ENCODE measurements at regions not wholly inside any gene's neighbourhood (a gene's known extent, or its start where the extent isn't known, plus 50 kb on each side); places are given as distances from the start of the nearest gene placed in this dataset.

DNA sequence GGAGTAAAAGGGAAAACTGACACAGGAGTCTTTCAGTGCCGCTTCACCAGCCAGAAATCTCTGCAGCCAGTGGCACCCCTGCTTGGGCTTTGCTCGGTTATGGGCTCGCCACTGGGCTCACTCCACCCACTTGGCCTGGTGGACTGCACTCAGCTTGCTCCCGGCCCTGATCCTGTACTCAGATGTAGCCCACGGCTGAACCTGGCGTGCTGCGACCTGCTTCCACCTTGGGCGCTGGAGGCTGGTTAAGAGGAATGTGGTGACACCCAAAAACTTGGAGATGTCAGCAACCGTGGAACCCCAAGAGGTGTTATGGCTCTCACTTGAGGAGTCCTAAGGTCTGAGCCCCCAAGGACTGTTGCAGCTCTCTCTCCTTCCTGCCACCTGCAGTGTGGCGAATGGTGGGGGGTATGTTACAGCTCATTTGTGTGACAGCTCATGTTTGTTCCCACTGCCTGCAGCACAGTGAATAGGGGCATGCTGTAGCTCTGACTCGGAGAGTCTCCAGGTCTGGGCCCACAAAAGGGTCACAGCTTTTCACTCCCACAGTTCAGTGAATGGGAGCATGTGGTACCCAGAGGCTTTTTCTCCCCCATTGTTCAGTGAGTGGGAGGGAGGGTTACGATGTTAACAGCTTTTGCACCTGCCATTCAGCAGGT lies 1124.5 kb upstream of the ATXN8OS start:
- Histone ChIP-seq H3K4me3 (ENCODE audit: low read depth, low read length) (no peak overlapping the region), H3K27me3 (ENCODE audit: control insufficient read depth, insufficient read depth, low read length) (no peaks in the 10 kb centered on the region), H3K36me3 (ENCODE audit: control insufficient read depth, insufficient read depth, low read length) (no peaks in the 10 kb centered on the region)
- TF ChIP-seq, protein P1, sequence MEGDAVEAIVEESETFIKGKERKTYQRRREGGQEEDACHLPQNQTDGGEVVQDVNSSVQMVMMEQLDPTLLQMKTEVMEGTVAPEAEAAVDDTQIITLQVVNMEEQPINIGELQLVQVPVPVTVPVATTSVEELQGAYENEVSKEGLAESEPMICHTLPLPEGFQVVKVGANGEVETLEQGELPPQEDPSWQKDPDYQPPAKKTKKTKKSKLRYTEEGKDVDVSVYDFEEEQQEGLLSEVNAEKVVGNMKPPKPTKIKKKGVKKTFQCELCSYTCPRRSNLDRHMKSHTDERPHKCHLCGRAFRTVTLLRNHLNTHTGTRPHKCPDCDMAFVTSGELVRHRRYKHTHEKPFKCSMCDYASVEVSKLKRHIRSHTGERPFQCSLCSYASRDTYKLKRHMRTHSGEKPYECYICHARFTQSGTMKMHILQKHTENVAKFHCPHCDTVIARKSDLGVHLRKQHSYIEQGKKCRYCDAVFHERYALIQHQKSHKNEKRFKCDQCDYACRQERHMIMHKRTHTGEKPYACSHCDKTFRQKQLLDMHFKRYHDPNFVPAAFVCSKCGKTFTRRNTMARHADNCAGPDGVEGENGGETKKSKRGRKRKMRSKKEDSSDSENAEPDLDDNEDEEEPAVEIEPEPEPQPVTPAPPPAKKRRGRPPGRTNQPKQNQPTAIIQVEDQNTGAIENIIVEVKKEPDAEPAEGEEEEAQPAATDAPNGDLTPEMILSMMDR (IDR thresholded peaks at IDR 0.05; ENCODE audit: insufficient read depth, low read length, severe bottlenecking): no peak
- FAIRE-seq (no peak), DNase-seq (ENCODE audit: low read depth) (no peak)

GRCh38 chr13:68976287-68976686 lies 1131.3 kb upstream of the ATXN8OS start:
- Histone ChIP-seq H3K36me3 (ENCODE audit: control insufficient read depth, insufficient read depth, low read length) (no peaks in the 10 kb centered on the region), H3K27me3 (ENCODE audit: control insufficient read depth, insufficient read depth, low read length) (no peaks in the 10 kb centered on the region), H3K4me3 (ENCODE audit: low read depth, low read length) (no peak overlapping the region)
- DNase-seq (ENCODE audit: low read depth): no peak
- TF ChIP-seq, protein P1 (IDR thresholded peaks at IDR 0.05; ENCODE audit: insufficient read depth, low read length, severe bottlenecking): no peak
- no peak for FAIRE-seq

DNA sequence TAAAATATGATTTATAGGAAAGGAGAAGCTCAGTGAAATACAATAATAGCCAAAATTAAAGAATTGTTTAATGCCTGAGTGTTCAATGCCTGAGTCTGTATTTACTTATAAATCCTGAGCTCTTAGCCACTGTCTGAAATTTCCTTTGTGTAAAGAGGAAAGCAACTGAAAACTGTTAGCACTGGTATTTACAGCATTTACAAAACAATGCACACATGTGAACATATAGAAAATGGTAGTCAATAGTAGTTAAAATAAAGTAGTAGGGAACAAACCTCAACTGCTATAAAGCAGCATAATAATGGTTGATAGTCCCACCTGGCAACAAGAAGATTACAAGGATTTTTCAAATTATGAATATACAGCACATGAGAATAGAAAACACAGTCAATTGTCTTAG lies 1137.1 kb upstream of the ATXN8OS start:
- Histone ChIP-seq H3K27me3 (ENCODE audit: control insufficient read depth, insufficient read depth, low read length) (no peaks in the 10 kb centered on the region), H3K36me3 (ENCODE audit: control insufficient read depth, insufficient read depth, low read length) (no peaks in the 10 kb centered on the region), H3K4me3 (ENCODE audit: low read depth, low read length) (no peak overlapping the region)
- no peak for FAIRE-seq
- TF ChIP-seq, protein P1 (IDR thresholded peaks at IDR 0.05; ENCODE audit: insufficient read depth, low read length, severe bottlenecking): no peak
- DNase-seq (ENCODE audit: low read depth): no peak

DNA sequence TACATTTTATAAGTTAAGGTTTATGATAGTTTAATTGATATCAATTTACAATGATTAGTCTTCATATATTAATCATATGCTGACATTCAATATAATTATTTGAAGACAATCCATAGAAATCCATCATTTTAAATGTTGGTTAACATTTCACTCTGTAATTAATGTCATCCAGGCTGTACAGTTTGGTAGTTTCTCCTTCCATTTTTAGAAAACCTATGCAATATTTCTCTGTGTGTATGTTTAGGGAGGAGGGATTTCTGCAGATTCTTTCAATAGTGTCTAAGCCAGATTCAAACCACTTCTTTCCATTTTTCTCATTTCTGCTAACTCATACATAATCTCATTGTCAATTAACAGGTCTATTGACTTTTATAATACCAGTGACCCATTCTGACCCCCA lies 1159.0 kb upstream of the ATXN8OS start:
- Histone ChIP-seq H3K27me3 (ENCODE audit: control insufficient read depth, insufficient read depth, low read length) (no peaks in the 10 kb centered on the region), H3K4me3 (ENCODE audit: low read depth, low read length) (no peak overlapping the region), H3K36me3 (ENCODE audit: control insufficient read depth, insufficient read depth, low read length) (no peaks in the 10 kb centered on the region)
- DNase-seq (ENCODE audit: low read depth): no peak
- no peak for FAIRE-seq
- TF ChIP-seq, protein P1 (IDR thresholded peaks at IDR 0.05; ENCODE audit: insufficient read depth, low read length, severe bottlenecking): no peak

GRCh38 chr13:68944272-68944671 lies 1163.4 kb upstream of the ATXN8OS start:
- no peak for FAIRE-seq
- TF ChIP-seq, protein P1 (IDR thresholded peaks at IDR 0.05; ENCODE audit: insufficient read depth, low read length, severe bottlenecking): no peak

GRCh38 chr13:68940049-68940448 lies 1167.6 kb upstream of the ATXN8OS start:
- DNase-seq (ENCODE audit: low read depth) (no peak), FAIRE-seq (no peak)
- Histone ChIP-seq H3K4me3 (ENCODE audit: low read depth, low read length) (no peak overlapping the region), H3K27me3 (ENCODE audit: control insufficient read depth, insufficient read depth, low read length) (no peaks in the 10 kb centered on the region), H3K36me3 (ENCODE audit: control insufficient read depth, insufficient read depth, low read length) (no peaks in the 10 kb centered on the region)
- TF ChIP-seq, protein P1 (IDR thresholded peaks at IDR 0.05; ENCODE audit: insufficient read depth, low read length, severe bottlenecking): no peak

More at GRCh38 chr13:68944272-68944671, 1163.4 kb upstream of the ATXN8OS start:
- H3K27me3 ChIP-seq (ENCODE audit: control insufficient read depth, insufficient read depth, low read length): no peaks in the 10 kb centered on the region
- no peak overlapping the region for H3K4me3 ChIP-seq (ENCODE audit: low read depth, low read length)
- no peaks in the 10 kb centered on the region for H3K36me3 ChIP-seq (ENCODE audit: control insufficient read depth, insufficient read depth, low read length)
- no peak for DNase-seq (ENCODE audit: low read depth)
